ENCODE measurements at regions not wholly inside any gene's neighbourhood (a gene's known extent, or its start where the extent isn't known, plus 50 kb on each side); places are given as distances from the start of the nearest gene placed in this dataset.

DNA sequence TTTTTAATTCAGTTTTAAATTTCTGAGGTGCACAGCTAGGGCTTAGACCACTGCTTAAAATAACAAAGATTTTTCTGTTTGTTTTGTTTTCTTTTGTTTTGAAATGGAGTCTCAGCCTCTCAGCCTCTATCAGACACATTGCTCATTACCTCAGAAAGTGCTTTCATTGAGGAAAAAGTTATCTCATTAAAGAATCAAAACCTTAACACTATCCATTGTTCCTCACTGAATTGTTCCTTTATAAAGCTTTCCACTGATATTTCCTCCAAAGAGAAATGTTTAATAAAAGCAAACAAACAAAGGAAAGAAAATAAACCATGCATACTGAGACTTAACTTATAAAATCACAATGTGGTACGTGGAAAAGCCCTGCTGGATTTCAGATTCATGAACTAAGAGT lies 63.8 kb downstream of the SIPA1L2 start:
- POLR2A ChIA-PET (ENCODE audit: low non-redundant PET) = no interaction called here
- CTCF ChIA-PET = interaction anchor here (0.6 kb wide), 1 partner anchor 141 kb away, joined by 3 read pairs; no protein-coding TSS in a partner anchor
- H3K27ac ChIP-seq = no peak overlapping the region
- no peak for DNase-seq (ENCODE audit: low spot score)
- TF ChIP-seq, protein P1, sequence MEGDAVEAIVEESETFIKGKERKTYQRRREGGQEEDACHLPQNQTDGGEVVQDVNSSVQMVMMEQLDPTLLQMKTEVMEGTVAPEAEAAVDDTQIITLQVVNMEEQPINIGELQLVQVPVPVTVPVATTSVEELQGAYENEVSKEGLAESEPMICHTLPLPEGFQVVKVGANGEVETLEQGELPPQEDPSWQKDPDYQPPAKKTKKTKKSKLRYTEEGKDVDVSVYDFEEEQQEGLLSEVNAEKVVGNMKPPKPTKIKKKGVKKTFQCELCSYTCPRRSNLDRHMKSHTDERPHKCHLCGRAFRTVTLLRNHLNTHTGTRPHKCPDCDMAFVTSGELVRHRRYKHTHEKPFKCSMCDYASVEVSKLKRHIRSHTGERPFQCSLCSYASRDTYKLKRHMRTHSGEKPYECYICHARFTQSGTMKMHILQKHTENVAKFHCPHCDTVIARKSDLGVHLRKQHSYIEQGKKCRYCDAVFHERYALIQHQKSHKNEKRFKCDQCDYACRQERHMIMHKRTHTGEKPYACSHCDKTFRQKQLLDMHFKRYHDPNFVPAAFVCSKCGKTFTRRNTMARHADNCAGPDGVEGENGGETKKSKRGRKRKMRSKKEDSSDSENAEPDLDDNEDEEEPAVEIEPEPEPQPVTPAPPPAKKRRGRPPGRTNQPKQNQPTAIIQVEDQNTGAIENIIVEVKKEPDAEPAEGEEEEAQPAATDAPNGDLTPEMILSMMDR (conservative IDR thresholded peaks at IDR 0.05; ENCODE audit: low read depth) = no peak

DNA sequence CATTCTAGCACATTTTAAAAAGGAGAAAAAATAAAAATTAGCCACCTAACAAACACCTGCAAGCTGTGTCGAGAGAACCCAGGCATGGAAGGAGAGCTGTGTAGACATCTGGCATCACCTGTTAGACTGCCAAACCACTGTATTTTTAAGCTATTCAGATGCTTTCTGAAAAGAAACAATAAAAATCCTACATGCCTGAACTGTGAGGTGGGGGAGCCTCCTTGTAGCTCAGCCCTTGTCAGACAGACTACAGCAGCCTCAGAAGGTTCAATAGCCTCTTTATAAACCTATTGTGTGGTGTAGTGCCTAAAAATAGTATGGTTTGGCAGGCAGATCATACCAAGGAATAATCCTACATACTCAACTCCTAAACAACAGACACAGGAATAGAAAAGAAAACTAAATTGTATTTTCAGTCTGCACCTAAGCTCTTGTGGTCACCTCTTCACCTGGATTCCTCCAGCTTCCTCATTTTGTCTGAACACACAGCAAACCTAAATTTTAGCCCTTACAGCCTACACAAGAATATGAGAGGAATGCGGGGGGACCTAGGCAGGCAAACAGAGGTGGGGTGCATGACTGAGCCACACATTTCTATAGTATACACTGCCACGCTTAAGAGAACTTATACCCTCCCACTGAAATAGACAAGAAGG lies 67.0 kb downstream of the SIPA1L2 start:
- TF ChIP-seq, protein P1 (conservative IDR thresholded peaks at IDR 0.05; ENCODE audit: low read depth) = no peak
- POLR2A ChIA-PET (ENCODE audit: low non-redundant PET) = no interaction called here
- CTCF ChIA-PET = no interaction called here
- no peak overlapping the region for H3K27ac ChIP-seq
- DNase-seq (ENCODE audit: low spot score) = no peak

DNA sequence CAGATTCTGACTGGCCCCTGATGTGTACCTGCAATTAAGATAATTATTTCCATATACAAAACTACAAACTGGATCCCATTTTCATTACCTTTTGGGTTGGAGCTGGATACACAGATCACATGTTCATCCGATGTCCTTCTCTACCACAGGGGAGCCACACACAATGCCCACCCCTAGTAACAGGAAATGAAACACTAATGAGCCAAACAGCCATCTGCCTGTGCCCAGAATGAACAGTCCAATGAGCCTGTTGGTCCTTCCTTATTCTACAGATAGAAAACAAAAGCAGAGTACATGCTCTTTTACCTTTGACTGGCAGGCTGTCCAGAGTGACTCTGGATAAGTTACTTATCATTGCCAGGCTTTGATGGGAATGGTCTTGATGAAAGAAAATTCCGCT lies 68.6 kb downstream of the SIPA1L2 start:
- CTCF ChIA-PET = no interaction called here
- TF ChIP-seq, protein P1 (conservative IDR thresholded peaks at IDR 0.05; ENCODE audit: low read depth) = no peak
- POLR2A ChIA-PET (ENCODE audit: low non-redundant PET) = no interaction called here
- DNase-seq (ENCODE audit: low spot score) = no peak
- no peak overlapping the region for H3K27ac ChIP-seq

DNA sequence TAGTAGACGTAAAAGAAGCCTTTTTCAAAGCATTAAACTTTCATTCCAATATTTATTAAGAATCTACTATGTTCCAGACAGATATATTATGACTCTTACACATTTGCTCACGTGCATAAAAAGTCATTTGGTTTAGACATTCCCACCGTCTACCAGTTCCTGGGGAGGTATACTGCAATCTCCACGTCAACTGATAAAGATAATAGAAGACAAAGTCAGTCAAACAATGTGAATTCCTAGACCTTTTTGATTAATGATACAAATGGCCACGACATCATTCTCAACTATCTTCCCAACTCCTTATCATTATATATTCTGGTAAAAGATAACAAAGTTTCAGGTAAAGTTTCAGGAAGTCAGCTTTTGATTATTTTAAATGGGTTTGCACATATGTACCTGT lies 69.0 kb downstream of the SIPA1L2 start:
- ChIA-PET POLR2A (ENCODE audit: low non-redundant PET) (no interaction called here), CTCF (no interaction called here)
- TF ChIP-seq, protein P1 (conservative IDR thresholded peaks at IDR 0.05; ENCODE audit: low read depth) = no peak
- H3K27ac ChIP-seq = no peak overlapping the region
- no peak for DNase-seq (ENCODE audit: low spot score)

DNA sequence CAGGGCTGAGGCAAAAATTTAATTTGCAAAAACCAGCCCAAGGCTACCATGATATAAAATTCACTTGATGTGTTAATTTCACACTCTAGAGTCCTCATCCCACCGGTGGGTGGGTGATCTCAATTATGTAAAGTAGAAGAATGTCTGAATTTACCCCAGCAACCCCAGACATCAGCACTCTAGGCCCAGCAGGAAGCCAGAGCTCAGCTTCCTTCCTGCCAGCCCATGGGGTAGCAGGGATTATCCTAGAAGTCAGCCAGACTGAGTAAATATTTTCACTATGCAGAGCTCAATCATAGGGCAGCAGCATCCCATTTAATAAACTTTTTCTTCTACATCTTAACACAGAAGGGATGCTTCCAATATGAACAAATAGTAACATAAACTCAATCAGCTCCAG lies 71.0 kb downstream of the SIPA1L2 start:
- DNase-seq (ENCODE audit: low spot score) = no peak
- ChIA-PET CTCF (interaction anchor here (0.6 kb wide), 1 partner anchor 1181 kb away, joined by 4 read pairs; no protein-coding TSS in a partner anchor), POLR2A (ENCODE audit: low non-redundant PET) (no interaction called here)
- TF ChIP-seq, protein P1 (conservative IDR thresholded peaks at IDR 0.05; ENCODE audit: low read depth) = no peak
- no peak overlapping the region for H3K27ac ChIP-seq

DNA sequence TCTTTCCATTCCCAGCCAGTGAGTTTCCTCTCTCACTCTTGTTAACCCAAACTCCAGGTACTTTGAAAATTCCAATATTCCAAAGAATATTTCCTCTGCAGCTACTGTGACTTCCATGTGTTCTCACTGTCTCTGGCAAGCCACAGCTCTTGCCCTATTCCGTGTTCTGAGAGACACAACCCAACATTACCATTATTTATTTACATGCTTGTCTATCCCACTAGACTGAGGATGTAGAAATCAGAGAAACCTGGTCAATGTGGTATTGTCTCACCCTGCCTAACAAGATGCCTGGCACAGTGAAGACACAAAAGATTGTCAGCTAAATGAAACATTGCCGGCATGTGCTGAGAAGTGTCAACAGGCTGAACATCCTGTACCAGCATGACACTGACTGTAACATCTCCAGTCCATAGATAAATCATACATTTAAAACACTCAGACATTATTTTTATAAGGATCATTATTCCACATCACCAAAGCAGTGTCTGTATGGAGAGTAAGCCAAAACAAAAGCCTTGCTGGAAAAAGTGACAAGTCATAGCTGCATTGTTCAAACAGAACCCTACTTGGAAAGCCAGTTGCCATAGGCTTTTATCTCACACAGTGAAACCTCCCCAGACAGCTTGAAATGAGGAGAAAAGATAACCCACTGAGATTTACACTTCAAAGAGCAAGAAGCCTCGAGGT lies 72.3 kb downstream of the SIPA1L2 start:
- H3K27ac ChIP-seq = no peak overlapping the region
- TF ChIP-seq, protein P1 (conservative IDR thresholded peaks at IDR 0.05; ENCODE audit: low read depth) = no peak
- POLR2A ChIA-PET (ENCODE audit: low non-redundant PET) = no interaction called here
- CTCF ChIA-PET = no interaction called here
- DNase-seq (ENCODE audit: low spot score) = no peak
